Fibroblast of skin of abdomen (primary cell): ENCODE measurements at regions not wholly inside any gene's neighbourhood (a gene's known extent, or its start where the extent isn't known, plus 50 kb on each side); places are given as distances from the start of the nearest gene placed in this dataset.
A peak's percentile ranks its signal among the peaks of the same experiment; 100 is the strongest.
"Not testable (repeated sequence)": the region's sequence is repeated elsewhere in the genome, so short reads cannot be mapped to it uniquely, and the experiment has no call there.

Experiments
- DNase-seq: peaks from one replicate; pipeline ENCODE4 v3.0.0-alpha.2; 2013

- no peak for DNase-seq
Measured at GRCh38 chr6:84348801-84349200, 121.4 kb upstream of the CEP162 start.

DNA sequence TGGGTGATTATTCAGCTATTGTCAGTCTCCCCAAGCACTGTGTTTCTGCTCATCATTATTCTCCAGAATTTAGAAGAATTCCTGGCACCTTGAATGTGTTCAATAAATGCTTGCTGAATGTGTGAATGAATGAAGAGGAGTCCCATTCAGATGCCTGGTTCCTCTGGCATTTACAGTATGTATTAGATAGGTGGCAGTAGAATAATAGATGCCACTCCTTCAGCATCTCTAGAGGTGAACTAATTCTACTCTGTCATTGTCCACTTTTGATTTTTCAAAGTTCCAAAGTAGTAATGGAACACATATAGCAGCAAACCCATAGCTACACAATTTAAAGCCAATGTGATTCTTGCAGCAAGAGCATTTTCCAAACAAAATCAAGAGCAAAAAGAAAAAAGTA is 118.9 kb upstream of the CEP162 start:
- DNase-seq, result no peak

DNA sequence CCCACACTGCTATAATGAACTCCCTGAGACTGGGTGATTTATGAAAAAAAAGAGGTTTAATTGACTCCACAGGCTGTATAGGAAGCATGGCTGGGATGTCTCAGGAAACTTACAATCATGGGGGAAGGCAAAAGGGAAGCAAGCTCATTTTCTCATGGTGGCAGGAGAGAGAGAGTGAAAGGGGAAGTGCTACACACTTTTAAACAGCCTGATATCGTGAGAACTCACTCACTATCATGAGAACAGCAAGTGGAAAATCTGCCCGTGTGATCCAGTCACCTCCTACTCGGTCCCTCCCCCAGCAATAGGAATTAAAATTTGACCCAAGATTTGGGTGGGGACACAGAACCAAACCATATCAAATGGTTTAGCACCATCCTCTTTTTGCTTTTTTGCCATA is 116.6 kb upstream of the CEP162 start:
- no peak for DNase-seq

GRCh38 chr6:84340422-84340821 is 113.0 kb upstream of the CEP162 start:
- no peak for DNase-seq

GRCh38 chr6:84333842-84334241 is 106.4 kb upstream of the CEP162 start:
- DNase-seq, result no peak

DNA sequence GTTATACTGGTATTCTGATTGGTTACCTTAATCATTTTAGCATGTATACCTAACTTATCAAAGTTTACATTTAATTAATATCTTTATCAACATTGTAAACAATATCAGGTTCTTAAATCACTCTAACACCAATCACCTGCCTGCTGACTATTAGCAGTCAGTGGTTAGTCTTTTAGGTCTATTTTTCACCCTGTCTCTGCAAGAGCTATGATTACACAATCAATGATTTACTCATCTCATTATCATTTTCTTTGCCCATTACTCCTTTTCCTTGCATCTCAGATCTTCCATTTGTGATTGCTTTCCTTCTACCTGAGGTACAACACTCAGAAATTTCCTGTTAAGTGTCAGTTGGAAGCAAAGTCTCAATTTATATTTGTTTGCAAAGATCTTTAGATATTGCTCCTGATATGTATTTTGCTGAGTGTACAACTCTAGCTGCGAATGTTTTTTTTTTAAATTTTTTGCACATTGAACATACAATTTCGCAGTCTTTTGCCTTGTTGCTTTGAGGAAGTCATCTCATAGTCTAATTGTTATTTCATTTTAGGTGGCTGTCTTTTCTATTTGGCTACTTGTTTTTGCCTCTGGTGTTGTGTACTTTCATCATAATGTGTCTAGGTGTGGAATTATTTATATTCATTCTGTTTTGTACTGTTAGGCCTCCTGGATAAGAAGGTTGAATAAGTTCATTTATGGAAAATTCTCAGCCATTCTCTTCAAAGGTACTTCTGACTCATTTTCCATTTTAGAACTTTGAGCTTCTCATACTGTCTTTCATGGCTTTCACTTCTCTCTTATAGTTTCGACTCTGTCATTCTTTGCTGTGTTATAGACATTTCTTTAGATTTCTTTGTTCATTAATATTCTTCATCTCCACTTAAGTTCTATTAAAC is 104.9 kb upstream of the CEP162 start:
- no peak for DNase-seq

- no peak for DNase-seq
Measured at GRCh38 chr6:84330325-84330724, 102.9 kb upstream of the CEP162 start.

- DNase-seq, result no peak
Measured at GRCh38 chr6:84329516-84329915, 102.1 kb upstream of the CEP162 start.

GRCh38 chr6:84329077-84329476 is 101.6 kb upstream of the CEP162 start:
- DNase-seq, result no peak

DNA sequence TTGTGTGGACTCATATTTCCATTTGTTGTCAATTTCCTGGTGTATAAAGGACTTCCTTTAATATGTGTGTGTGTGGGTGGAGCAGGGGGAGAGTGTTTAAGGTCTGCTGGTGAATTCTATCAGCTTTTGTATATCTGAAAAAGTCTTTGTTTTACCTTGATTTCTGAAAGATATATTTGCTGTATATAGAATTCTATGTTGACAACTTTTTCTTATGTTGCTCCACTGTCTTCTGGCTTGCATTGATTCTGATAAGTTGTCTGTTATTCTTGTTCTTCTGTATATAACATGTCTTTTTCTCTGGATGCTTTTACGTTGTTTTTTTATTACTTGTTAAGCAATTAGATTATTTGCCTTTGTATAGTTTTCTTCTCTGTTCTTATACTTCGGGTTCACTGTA is 90.0 kb upstream of the CEP162 start:
- no peak for DNase-seq

- no peak for DNase-seq
Measured at GRCh38 chr6:84314377-84314898, 87.0 kb upstream of the CEP162 start.

DNA sequence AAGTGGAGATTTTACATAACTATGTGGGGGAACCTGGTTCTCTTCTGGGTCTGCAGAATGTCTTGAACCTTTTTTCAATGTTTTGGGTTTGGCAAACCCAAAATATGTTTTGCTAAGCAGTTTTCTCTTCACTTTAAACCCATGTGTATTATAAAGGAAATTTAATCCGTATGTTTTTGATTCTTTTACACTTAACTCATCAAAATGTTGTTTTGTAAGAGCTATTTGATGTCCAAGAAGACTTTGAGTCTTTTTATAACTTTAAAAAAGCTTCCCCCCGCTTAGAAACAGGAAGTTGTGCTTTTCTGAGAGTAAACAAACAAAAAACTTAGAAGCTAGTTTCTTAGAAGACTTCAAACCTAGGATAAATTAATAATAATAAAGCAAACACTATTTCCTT is 81.9 kb upstream of the CEP162 start:
- no peak for DNase-seq

GRCh38 chr6:84304881-84305280 is 77.4 kb upstream of the CEP162 start:
- no peak for DNase-seq

DNA sequence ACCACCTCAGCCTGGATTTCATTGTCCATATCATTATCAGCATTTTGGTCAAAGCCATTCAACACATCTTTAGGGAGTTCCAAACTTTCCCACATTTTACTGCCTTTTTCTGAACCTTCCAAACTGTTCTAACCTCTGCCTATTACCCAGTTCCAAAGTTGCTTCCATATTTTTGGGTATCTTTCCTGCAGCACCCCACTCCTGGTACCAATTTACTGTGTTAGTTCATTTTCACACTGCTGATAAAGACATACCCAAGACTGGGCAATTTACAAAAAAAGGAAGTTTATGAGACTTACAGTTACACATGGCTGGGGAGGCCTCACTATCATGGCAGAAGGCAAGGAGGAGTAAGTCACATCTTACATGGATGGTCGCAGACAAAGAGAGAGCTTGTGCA is 63.6 kb upstream of the CEP162 start:
- not testable (repeated sequence) for DNase-seq

DNA sequence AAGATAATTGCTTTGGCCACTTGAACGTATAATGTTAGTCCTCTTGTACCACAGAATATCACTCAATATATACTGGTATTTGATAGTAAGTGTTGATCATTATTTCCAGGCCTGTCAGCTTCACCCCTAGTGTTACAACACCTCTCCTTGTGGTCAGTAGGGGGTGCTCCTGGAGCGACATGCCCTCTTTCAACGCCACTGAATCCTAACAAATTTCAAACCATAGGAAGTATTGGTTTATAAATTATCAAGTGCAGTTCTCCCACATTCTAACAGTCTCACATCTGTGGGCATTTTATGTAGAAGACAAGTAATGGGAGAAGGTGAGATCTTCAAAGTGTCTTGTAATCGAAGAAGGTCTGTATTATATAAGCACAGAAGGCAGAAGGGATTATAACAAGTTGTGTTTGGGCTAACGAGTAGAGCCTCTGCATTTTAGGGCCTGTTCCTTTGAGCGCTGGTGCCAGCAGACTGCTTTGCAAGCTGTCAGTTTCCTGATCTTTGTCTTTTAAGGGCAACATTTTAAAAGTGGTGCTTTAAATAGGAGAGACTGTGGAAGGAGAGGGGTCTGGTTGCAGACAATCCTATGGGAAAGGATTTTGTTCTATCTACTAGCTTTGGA is 57.1 kb upstream of the CEP162 start:
- DNase-seq, result peak; percentile 4

DNA sequence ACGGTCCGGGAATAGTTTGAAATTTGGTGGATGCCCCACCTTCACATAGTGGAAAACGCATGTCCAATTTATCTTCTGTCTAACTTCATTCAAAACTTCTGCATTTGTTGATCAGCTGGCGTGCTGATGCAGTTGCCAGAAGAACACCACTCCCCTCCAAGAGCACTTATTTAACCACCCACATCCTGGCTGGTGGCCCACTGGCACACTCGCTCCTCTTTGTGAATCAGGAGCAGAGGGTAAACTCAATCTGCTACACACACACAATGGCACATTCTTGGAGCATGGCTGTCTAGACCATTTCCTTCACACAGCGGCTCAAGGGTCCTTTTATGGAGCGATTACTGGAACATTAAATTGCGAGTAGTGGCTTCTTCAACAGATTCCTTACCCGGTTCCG is 55.1 kb upstream of the CEP162 start:
- peak; percentile 79 for DNase-seq

- DNase-seq, result no peak
Measured at GRCh38 chr6:84280639-84281038, 53.2 kb upstream of the CEP162 start.

- peak; percentile 55 for DNase-seq
Measured at GRCh38 chr6:84280030-84280429, 52.6 kb upstream of the CEP162 start.

- DNase-seq, result peak; percentile 28
Measured at GRCh38 chr6:84278321-84278998, 51.0 kb upstream of the CEP162 start.
